Hepatocyte (in vitro differentiated cells): ENCODE measurements at regions not wholly inside any gene's neighbourhood (a gene's known extent, or its start where the extent isn't known, plus 50 kb on each side); places are given as distances from the start of the nearest gene placed in this dataset.

Experiments used
- DNase-seq: peaks from one replicate; pipeline ENCODE4 v3.0.0-alpha.2; 2016; ENCODE audit warnings: low spot score
- H2AFZ ChIP-seq: fragments of 200-600 bp; sonication (generic); 2 replicates; pipeline ENCODE4 v1.6.0; 2016; ENCODE audit warnings: antibody characterized with exemption, mild to moderate bottlenecking
- H3K27ac ChIP-seq: fragments of 200-600 bp; sonication (generic); 2 replicates; pipeline ENCODE4 v1.5.1; 2016; ENCODE audit warnings: mild to moderate bottlenecking
- H3K27me3 ChIP-seq: fragments of 200-600 bp; sonication (generic); 2 replicates; pipeline ENCODE4 v1.6.1; 2016
- H3K36me3 ChIP-seq: fragments of 200-600 bp; sonication (generic); replicated peaks from 2 replicates; pipeline ENCODE4 v1.5.1; 2016; ENCODE audit warnings: low read depth; ENCODE audit not compliant: insufficient read depth
- H3K4me1 ChIP-seq: fragments of 200-600 bp; sonication (generic); 2 replicates; pipeline ENCODE4 v1.5.1; 2016; ENCODE audit warnings: mild to moderate bottlenecking, moderate library complexity; ENCODE audit not compliant: insufficient read depth
- H3K4me2 ChIP-seq: fragments of 200-600 bp; sonication (generic); 2 replicates; pipeline ENCODE4 v1.6.0; 2016
- H3K4me3 ChIP-seq: fragments of 200-600 bp; sonication (generic); 2 replicates; pipeline ENCODE4 v1.5.1; 2016; ENCODE audit warnings: mild to moderate bottlenecking
- H3K79me2 ChIP-seq: fragments of 200-600 bp; sonication (generic); 2 replicates; pipeline ENCODE4 v1.6.0; 2017; ENCODE audit warnings: mild to moderate bottlenecking
- H3K9me2 ChIP-seq: fragments of 200-600 bp; sonication (generic); replicated peaks from 2 replicates; pipeline ENCODE4 v1.6.0; 2017; ENCODE audit warnings: mild to moderate bottlenecking; ENCODE audit not compliant: insufficient read depth
- H3K9me3 ChIP-seq: fragments of 200-600 bp; sonication (generic); 2 replicates; pipeline ENCODE4 v1.5.1; 2016; ENCODE audit warnings: low read depth, mild to moderate bottlenecking
- H4K20me1 ChIP-seq: fragments of 200-600 bp; sonication (generic); 2 replicates; pipeline ENCODE4 v1.6.0; 2016; ENCODE audit warnings: mild to moderate bottlenecking; ENCODE audit not compliant: insufficient read depth, poor library complexity, severe bottlenecking
- EZH2 ChIP-seq: fragments of 200-600 bp; sonication (generic); IDR thresholded peaks from 2 replicates; pipeline ENCODE4 v1.6.1; 2016; ENCODE audit warnings: antibody characterized with exemption, mild to moderate bottlenecking, borderline replicate concordance
- EZH2phosphoT487 ChIP-seq: fragments of 200-600 bp; sonication (generic); IDR thresholded peaks from one replicate; pipeline ENCODE4 v1.6.1; 2018; ENCODE audit warnings: antibody characterized with exemption, mild to moderate bottlenecking, low read depth, moderate library complexity; ENCODE audit not compliant: unreplicated experiment, severe bottlenecking
- WGBS: methylation state at CpG from one replicate; pipeline ENCODE4 v1.1.6; 2016; ENCODE audit warnings: low lambda C conversion rate; ENCODE audit errors: missing lambda C conversion rate; 5-methylcytosine and 5-hydroxymethylcytosine counted together
- TF ChIP-seq, protein P1 (sequence below): fragments of 200-600 bp; sonication (generic); IDR thresholded peaks from 2 replicates; pipeline ENCODE4 v1.5.1; 2016; ENCODE audit warnings: antibody characterized with exemption, mild to moderate bottlenecking; ENCODE audit not compliant: poor library complexity

GRCh38 chr15:58334803-58335202 lies 97.0 kb upstream of the LIPC start:
- Histone ChIP-seq H3K27ac (no peak overlapping the region), H3K27me3 (no peaks in the 10 kb centered on the region), H3K9me2 (no peaks in the 10 kb centered on the region), H3K9me3 (no peaks in the 10 kb centered on the region), H3K4me2 (no peak overlapping the region), H3K79me2 (no peaks in the 10 kb centered on the region), H2AFZ (no peak overlapping the region), H4K20me1 (no peaks in the 10 kb centered on the region), H3K36me3 (no peaks in the 10 kb centered on the region), H3K4me1 (peaks cover 33% of the 10 kb centered on the region), H3K4me3 (no peak overlapping the region)
- no peak for DNase-seq
- 88% methylated on average over 2 of the region's 2 CpGs for WGBS
- TF ChIP-seq, protein P1, sequence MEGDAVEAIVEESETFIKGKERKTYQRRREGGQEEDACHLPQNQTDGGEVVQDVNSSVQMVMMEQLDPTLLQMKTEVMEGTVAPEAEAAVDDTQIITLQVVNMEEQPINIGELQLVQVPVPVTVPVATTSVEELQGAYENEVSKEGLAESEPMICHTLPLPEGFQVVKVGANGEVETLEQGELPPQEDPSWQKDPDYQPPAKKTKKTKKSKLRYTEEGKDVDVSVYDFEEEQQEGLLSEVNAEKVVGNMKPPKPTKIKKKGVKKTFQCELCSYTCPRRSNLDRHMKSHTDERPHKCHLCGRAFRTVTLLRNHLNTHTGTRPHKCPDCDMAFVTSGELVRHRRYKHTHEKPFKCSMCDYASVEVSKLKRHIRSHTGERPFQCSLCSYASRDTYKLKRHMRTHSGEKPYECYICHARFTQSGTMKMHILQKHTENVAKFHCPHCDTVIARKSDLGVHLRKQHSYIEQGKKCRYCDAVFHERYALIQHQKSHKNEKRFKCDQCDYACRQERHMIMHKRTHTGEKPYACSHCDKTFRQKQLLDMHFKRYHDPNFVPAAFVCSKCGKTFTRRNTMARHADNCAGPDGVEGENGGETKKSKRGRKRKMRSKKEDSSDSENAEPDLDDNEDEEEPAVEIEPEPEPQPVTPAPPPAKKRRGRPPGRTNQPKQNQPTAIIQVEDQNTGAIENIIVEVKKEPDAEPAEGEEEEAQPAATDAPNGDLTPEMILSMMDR = no peak
- TF ChIP-seq EZH2 (no peak), EZH2phosphoT487 (no peak)

- TF ChIP-seq EZH2 = no peak
- TF ChIP-seq, protein P1 = no peak
- no peak for TF ChIP-seq EZH2phosphoT487
- no peak for DNase-seq
- H3K27me3 ChIP-seq = no peaks in the 10 kb centered on the region
- no peaks in the 10 kb centered on the region for H3K9me3 ChIP-seq
- H3K27ac ChIP-seq = no peak overlapping the region
- peaks cover 19% of the 10 kb centered on the region for H3K4me1 ChIP-seq
- WGBS = 78% methylated on average over 3 of the region's 3 CpGs
- H3K9me2 ChIP-seq = no peaks in the 10 kb centered on the region
- no peak overlapping the region for H3K4me3 ChIP-seq
- no peak overlapping the region for H3K4me2 ChIP-seq
- no peaks in the 10 kb centered on the region for H4K20me1 ChIP-seq
- no peaks in the 10 kb centered on the region for H3K36me3 ChIP-seq
- H2AFZ ChIP-seq = no peak overlapping the region
- H3K79me2 ChIP-seq = no peaks in the 10 kb centered on the region
Observed at GRCh38 chr15:58336161-58336560, 95.6 kb upstream of the LIPC start.

GRCh38 chr15:58340176-58340575 lies 91.6 kb upstream of the LIPC start:
- TF ChIP-seq EZH2phosphoT487 (no peak), EZH2 (no peak)
- WGBS = 67% methylated on average over 3 of the region's 3 CpGs

DNA sequence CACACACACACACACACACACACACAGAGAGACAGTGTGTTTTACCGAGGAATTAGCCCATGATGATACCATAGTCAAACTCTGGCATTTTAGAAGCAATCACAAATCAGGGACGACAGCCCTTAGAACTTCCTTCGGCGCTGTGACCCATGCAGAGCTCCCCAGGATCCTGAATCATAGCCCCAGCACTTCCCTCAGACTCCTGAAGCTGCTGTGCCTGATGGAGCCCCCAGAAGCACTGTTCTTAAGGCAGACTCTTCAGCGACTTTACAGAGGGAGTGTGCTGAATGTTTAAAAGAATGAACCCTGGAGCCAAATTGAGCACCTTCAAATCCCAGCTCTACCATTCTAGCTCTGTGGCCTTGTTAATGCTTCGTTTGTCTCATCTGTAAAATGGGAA lies 89.3 kb upstream of the LIPC start:
- Histone ChIP-seq H3K27me3 (no peaks in the 10 kb centered on the region), H3K9me2 (no peaks in the 10 kb centered on the region), H3K9me3 (no peaks in the 10 kb centered on the region), H3K4me2 (no peak overlapping the region), H4K20me1 (no peaks in the 10 kb centered on the region), H3K4me3 (no peak overlapping the region), H2AFZ (no peak overlapping the region), H3K27ac (no peak overlapping the region), H3K36me3 (no peaks in the 10 kb centered on the region), H3K4me1 (no peaks in the 10 kb centered on the region), H3K79me2 (no peaks in the 10 kb centered on the region)
- WGBS = 76% methylated on average over 6 of the region's 6 CpGs
- DNase-seq = no peak
- TF ChIP-seq, protein P1 = no peak
- TF ChIP-seq EZH2phosphoT487 (no peak), EZH2 (no peak)

More at GRCh38 chr15:58340176-58340575, 91.6 kb upstream of the LIPC start:
- Histone ChIP-seq H3K4me2 (no peak overlapping the region), H3K9me2 (no peaks in the 10 kb centered on the region), H3K36me3 (no peaks in the 10 kb centered on the region), H3K27ac (no peak overlapping the region), H3K4me3 (no peak overlapping the region), H3K79me2 (no peaks in the 10 kb centered on the region), H3K9me3 (no peaks in the 10 kb centered on the region), H2AFZ (no peak overlapping the region), H3K27me3 (no peaks in the 10 kb centered on the region), H4K20me1 (no peaks in the 10 kb centered on the region), H3K4me1 (no peaks in the 10 kb centered on the region)
- no peak for DNase-seq
